Suprapubic skin (tissue), 2 donors: ENCODE measurements at regions not wholly inside any gene's neighbourhood (a gene's known extent, or its start where the extent isn't known, plus 50 kb on each side); places are given as distances from the start of the nearest gene placed in this dataset.

ENCODE experiments used
- EP300 ChIP-seq: sonication (generic); formaldehyde crosslinking; IDR thresholded peaks from one replicate; pipeline ENCODE4 v1.6.1; 2017; ENCODE audit warnings: antibody characterized with exemption
- POLR2A ChIP-seq, 2 donors: fragments of 450-650 bp; IDR thresholded peaks; one replicate each; pipeline ENCODE4 v1.6.1; 2017; ENCODE audit warnings: antibody characterized with exemption in 2 of 2, mild to moderate bottlenecking in 2 of 2, moderate library complexity in 2 of 2

DNA sequence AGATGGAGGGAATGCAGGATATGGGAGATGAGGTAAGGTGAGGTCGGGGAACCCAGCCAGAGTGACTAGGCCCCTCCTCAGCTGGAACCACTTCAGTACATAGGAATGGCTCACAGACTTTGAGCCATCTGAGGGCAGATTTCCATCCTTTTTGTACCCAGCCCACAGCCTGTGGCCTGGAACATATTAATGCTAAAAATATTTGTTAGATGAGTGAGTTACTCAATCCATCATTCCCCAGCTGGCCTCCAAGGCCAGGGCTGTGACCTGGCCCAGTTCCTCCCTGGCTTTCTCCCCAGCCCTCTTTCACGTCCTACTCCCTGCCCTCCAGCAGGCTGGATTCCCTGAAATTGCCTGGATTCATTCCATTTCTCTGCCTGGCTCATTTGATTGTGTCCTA is 57.2 kb upstream of the PRDM11 start:
- no peak for TF ChIP-seq EP300
- TF ChIP-seq POLR2A (IDR thresholded peaks at IDR 0.05), result no peak
